Mesothelial cell of epicardium (in vitro differentiated cells): ENCODE measurements at regions not wholly inside any gene's neighbourhood (a gene's known extent, or its start where the extent isn't known, plus 50 kb on each side); places are given as distances from the start of the nearest gene placed in this dataset.

ENCODE experiments used
- DNase-seq, 2 experiments: peaks; one replicate each; pipeline ENCODE4 v3.0.0; 2021; ENCODE audit warnings: low spot score in 2 of 2; ENCODE audit not compliant: unreplicated experiment in 2 of 2
- H3K27ac Mint-ChIP-seq: 2 replicates; pipeline ENCODE4 v1.8.0; 2021; ENCODE audit warnings: mixed read lengths
- H3K27me3 Mint-ChIP-seq: 2 replicates; pipeline ENCODE4 v1.8.0; 2021; ENCODE audit warnings: low read depth, mixed read lengths
- H3K36me3 Mint-ChIP-seq: 2 replicates; pipeline ENCODE4 v1.8.0; 2021; ENCODE audit warnings: mixed read lengths
- H3K4me1 Mint-ChIP-seq: 2 replicates; pipeline ENCODE4 v1.8.0; 2021; ENCODE audit warnings: mixed read lengths
- H3K4me3 Mint-ChIP-seq: 2 replicates; pipeline ENCODE4 v1.8.0; 2021; ENCODE audit warnings: mild to moderate bottlenecking, moderate library complexity, mixed read lengths
- H3K9me3 Mint-ChIP-seq: 2 replicates; pipeline ENCODE4 v1.8.0; 2021; ENCODE audit warnings: mixed read lengths
- TF ChIP-seq, protein P1 (sequence below): fragments of 200-600 bp; sonication (generic); IDR thresholded peaks from one replicate; pipeline ENCODE4 v1.5.0; 2021; ENCODE audit warnings: antibody characterized with exemption; ENCODE audit not compliant: unreplicated experiment

DNA sequence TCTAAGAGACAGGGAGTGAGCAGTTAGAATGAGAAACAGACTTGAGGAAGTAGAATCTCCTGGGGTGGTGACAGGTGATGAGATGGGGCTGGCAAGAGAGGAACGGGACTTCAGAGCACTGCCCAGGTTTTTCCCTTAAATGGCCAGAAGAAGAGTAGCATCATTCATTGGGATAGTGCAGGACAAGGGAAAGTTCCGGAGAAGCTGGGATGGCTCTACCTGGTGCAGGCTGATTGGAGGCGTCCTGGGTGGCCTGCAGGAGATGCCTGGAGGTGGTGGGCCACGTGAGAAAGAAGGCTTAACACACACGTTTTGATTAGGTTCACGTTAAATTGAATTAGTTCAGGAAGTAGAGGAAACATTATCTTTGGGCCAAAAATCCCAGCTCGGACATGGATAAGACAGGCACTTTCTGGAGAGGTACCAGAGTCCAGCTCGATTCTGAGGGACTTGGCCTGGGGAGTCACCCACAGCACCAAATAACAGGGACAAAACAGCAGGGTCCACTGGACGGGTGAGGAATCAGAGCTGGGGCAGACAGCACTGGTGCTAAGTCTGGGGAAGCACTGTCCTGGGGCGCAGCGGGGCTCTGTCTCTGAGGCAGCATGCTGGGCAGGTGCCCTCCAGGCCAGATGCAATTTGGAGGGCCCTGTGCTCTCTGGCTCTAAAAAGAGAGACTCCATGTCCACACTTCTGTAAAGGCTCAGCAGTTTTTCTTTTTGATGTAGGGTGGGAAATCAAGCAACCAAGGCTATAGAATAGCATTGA is 512.3 kb upstream of the RAB6C start:
- TF ChIP-seq, protein P1, sequence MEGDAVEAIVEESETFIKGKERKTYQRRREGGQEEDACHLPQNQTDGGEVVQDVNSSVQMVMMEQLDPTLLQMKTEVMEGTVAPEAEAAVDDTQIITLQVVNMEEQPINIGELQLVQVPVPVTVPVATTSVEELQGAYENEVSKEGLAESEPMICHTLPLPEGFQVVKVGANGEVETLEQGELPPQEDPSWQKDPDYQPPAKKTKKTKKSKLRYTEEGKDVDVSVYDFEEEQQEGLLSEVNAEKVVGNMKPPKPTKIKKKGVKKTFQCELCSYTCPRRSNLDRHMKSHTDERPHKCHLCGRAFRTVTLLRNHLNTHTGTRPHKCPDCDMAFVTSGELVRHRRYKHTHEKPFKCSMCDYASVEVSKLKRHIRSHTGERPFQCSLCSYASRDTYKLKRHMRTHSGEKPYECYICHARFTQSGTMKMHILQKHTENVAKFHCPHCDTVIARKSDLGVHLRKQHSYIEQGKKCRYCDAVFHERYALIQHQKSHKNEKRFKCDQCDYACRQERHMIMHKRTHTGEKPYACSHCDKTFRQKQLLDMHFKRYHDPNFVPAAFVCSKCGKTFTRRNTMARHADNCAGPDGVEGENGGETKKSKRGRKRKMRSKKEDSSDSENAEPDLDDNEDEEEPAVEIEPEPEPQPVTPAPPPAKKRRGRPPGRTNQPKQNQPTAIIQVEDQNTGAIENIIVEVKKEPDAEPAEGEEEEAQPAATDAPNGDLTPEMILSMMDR = no peak
- H3K4me3 Mint-ChIP-seq = no peak overlapping the region
- no peak for DNase-seq

DNA sequence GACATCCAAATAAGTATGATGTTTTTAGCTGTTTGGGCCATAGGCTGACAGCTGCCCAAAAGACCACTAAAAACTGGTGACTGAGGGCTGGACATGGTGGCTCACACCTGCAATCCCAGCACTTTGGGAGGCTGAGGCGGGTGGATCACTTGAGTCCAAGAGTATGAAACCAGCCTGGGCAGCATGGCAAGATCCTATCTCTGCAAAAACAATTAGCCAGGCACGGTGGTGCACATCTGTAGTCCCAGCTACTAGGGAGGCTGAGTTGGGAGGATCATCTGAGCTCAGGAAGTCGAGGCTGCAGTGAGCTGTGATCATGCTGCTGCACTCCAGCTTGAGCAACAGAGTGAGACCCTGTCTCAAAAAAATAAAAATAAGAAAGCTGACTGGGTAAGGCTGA is 511.5 kb upstream of the RAB6C start:
- H3K27me3 Mint-ChIP-seq = peaks cover 25% of the 10 kb centered on the region
- TF ChIP-seq, protein P1 = no peak
- no peak for DNase-seq
- no peak overlapping the region for H3K27ac Mint-ChIP-seq
- no peaks in the 10 kb centered on the region for H3K4me1 Mint-ChIP-seq
- no peak overlapping the region for H3K4me3 Mint-ChIP-seq
- H3K36me3 Mint-ChIP-seq = no peaks in the 10 kb centered on the region
- no peaks in the 10 kb centered on the region for H3K9me3 Mint-ChIP-seq

More for the DNA sequence above, 512.3 kb upstream of the RAB6C start:
- Mint-ChIP-seq H3K9me3 (no peaks in the 10 kb centered on the region), H3K36me3 (no peaks in the 10 kb centered on the region), H3K4me1 (no peaks in the 10 kb centered on the region), H3K27me3 (peaks cover 19% of the 10 kb centered on the region), H3K27ac (no peak overlapping the region)

DNA sequence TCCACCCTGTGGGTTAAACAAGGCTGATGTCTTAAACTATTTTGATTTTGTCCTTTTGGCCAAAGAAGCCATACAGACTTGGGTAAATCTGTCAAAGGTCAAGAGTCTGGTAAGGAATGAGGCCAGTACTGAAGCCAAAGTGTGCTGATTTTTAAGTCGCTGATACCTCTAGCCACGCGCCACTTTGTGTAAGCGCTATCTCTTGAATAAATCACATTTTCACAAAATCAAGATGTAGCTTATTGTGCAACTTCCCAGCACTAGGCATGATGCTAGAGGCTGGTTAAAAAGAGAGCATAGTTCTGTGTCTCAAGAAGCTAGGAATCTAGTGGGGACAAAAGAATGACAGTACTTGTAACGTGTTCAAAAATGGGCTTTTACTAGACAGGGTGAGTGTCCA is 510.6 kb upstream of the RAB6C start:
- DNase-seq = no peak
- H3K27ac Mint-ChIP-seq = no peak overlapping the region
- H3K27me3 Mint-ChIP-seq = peaks cover 30% of the 10 kb centered on the region
- H3K4me1 Mint-ChIP-seq = no peaks in the 10 kb centered on the region
- H3K4me3 Mint-ChIP-seq = no peak overlapping the region
- no peaks in the 10 kb centered on the region for H3K36me3 Mint-ChIP-seq
- H3K9me3 Mint-ChIP-seq = no peaks in the 10 kb centered on the region
- TF ChIP-seq, protein P1 = no peak

DNA sequence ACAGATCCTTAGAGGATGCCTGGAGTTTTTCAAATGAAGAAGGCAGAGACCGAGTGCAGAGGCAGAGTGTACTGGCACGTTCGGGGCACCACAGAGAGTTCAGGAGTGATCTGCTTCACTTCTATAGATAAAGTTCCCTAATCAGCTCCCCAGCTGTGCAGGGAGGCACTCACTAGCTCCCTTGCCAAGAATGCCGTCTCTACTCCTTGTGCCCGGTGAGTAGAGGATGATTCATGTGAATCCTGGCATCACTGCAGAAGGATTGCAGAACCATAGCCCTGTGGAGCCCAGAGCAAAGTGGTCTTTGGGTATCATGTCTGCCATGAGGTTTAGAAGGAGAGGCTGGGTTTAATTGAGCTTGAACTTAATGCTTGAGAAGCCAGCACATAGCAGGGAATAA is 510.1 kb upstream of the RAB6C start:
- Mint-ChIP-seq H3K27me3 (peaks cover 32% of the 10 kb centered on the region), H3K9me3 (no peaks in the 10 kb centered on the region), H3K36me3 (no peaks in the 10 kb centered on the region), H3K4me3 (no peak overlapping the region), H3K4me1 (no peaks in the 10 kb centered on the region), H3K27ac (no peak overlapping the region)
- DNase-seq = no peak
- TF ChIP-seq, protein P1 = no peak

DNA sequence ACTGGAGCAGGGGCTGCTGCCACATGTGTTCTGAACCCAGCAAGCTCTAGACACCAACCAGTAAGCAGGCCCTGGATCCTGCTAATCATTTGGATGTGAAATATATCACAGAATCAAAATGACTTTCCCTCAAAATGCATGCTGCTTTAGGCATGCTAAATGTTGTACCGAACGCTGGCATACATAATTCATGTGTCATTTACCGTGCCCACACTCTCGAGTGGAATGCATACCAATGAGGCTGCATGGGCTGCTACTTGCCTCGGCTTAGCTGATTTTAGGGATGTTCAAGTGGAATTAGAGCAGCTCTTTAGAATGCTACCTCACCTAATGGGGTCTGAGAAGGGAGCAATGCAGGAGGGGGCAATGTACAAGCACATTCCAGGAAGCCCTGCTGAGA is 509.6 kb upstream of the RAB6C start:
- no peaks in the 10 kb centered on the region for H3K4me1 Mint-ChIP-seq
- TF ChIP-seq, protein P1 = no peak

More for the DNA sequence above, 509.6 kb upstream of the RAB6C start:
- Mint-ChIP-seq H3K9me3 (peaks cover 3% of the 10 kb centered on the region), H3K27me3 (peaks cover 32% of the 10 kb centered on the region), H3K27ac (no peak overlapping the region), H3K4me3 (no peak overlapping the region), H3K36me3 (no peaks in the 10 kb centered on the region)
- no peak for DNase-seq
